H54 (cell line): ENCODE measurements at regions not wholly inside any gene's neighbourhood (a gene's known extent, or its start where the extent isn't known, plus 50 kb on each side); places are given as distances from the start of the nearest gene placed in this dataset.
"Not testable (repeated sequence)": the region's sequence is repeated elsewhere in the genome, so short reads cannot be mapped to it uniquely, and the experiment has no call there.

Source experiments
- DNase-seq: peaks from one replicate; pipeline ENCODE4 v3.0.0; 2011; ENCODE audit warnings: low spot score, mixed read lengths; ENCODE audit not compliant: insufficient read length
- FAIRE-seq: peaks from 3 replicates; lab custom pipeline; 2011; peaks lifted over from hg19 to GRCh38; lab: Jason Lieb, UNC
- POLR2A ChIP-seq: IDR thresholded peaks from 2 replicates; pipeline ENCODE4 v1.6.1; 2011; ENCODE audit warnings: low read depth, mild to moderate bottlenecking, low read length

GRCh38 chr2:166831930-166832329 lies 56.4 kb upstream of the XIRP2 start:
- DNase-seq (no peak), FAIRE-seq (no peak)
- no peak for TF ChIP-seq POLR2A

DNA sequence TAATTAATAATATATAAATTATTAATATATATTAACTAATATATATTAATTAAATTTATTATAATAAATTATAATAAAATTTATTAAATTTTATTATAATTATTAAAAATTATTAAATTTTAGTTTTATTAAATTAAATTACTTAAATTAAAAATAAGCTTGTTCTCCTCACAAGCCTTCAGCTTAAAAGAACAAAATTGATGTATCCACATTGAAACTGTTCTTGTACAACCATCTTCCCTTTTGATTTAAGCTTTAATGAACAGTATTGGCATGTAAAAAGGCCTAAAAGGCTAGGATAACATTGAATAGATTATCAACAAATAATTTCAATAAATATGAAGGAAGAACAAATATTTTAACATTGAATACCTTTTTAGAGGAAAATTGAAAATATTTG lies 62.4 kb upstream of the XIRP2 start:
- DNase-seq: no peak
- TF ChIP-seq POLR2A: no peak
- no peak for FAIRE-seq

GRCh38 chr2:166814335-166814734 lies 73.9 kb upstream of the XIRP2 start:
- FAIRE-seq: no peak
- TF ChIP-seq POLR2A: no peak
- no peak for DNase-seq

DNA sequence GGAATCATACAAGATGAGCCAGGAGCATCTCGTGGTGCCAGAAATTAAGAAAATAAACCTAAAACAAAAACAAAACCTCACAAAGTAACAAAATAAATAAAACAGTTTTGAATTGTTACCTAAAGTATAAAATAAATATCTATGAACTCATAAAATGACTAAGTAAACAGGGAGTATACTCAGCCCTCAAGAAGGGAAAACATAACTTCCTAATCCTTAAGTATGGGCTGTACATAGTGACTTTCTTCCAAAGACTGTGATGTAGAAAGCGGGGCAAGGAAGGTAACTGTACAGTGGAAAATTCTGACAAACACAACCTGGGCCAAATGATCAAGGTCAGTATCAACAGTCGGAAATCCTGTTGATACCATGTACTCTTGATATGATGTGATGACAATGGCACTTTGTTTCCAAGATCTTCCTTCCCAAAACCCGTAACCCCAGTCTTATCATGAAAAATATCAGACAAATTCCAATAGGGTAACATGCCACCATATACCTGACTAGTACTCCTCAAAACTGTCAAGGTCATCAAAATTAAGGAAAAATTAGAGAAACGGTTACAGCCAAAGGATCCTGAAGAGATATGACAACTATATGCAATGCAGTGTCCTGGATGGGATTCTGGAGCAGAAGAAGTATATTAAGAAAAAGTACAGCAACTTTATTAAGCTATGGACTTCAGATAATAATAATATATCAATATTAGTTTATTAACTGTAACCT lies 76.0 kb upstream of the XIRP2 start:
- no peak for FAIRE-seq

DNA sequence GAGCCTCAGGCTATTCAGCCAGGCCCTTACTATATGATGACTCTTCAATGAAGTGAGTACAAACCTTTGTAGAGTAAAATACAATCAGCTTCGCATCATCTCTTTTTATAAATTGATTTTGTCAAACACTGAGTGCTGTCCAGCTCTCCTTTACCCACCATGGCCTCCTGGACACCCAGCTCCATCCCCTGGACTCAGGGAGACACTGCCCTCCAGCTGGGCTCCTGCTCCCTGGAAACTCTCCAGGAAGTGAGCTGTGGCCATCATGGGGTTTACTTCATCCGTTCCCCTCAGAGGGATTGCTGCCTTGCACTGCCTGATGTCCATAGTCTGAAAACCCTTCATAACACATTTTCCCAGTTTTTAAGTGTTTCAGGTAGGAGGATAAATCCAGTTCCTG lies 82.5 kb upstream of the XIRP2 start:
- FAIRE-seq: no peak
- DNase-seq: no peak
- TF ChIP-seq POLR2A: no peak

More for the DNA sequence above, 76.0 kb upstream of the XIRP2 start:
- TF ChIP-seq POLR2A: no peak
- DNase-seq: no peak

- TF ChIP-seq POLR2A: no peak
- DNase-seq (no peak), FAIRE-seq (no peak)
Observed at GRCh38 chr2:166803373-166804000, 84.8 kb upstream of the XIRP2 start.

- no peak for TF ChIP-seq POLR2A
Observed at GRCh38 chr2:166802475-166802874, 85.8 kb upstream of the XIRP2 start.

GRCh38 chr2:166792808-166793207 lies 95.5 kb upstream of the XIRP2 start:
- DNase-seq (no peak), FAIRE-seq (no peak)
- no peak for TF ChIP-seq POLR2A

More at GRCh38 chr2:166802475-166802874, 85.8 kb upstream of the XIRP2 start:
- DNase-seq: no peak
- FAIRE-seq: no peak

DNA sequence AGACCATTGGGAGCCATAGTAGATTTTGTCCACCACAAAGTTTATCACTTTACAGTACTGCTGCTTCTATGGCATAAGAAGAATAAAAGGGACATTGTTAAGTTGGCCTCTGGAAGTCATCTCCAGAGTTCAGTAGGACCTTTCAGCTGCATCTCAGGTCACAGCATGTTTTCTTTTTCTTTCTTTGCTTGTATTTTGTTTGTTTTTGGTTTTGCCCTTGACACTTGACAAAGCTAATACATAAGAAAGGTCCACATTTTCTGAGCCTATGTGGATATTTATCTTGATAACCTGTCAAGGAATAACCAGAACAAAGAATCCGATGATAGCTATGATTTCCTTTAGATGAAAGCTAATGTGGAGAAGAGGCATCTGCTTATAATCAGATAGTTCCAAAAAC lies 101.6 kb upstream of the XIRP2 start:
- no peak for FAIRE-seq
- no peak for TF ChIP-seq POLR2A

DNA sequence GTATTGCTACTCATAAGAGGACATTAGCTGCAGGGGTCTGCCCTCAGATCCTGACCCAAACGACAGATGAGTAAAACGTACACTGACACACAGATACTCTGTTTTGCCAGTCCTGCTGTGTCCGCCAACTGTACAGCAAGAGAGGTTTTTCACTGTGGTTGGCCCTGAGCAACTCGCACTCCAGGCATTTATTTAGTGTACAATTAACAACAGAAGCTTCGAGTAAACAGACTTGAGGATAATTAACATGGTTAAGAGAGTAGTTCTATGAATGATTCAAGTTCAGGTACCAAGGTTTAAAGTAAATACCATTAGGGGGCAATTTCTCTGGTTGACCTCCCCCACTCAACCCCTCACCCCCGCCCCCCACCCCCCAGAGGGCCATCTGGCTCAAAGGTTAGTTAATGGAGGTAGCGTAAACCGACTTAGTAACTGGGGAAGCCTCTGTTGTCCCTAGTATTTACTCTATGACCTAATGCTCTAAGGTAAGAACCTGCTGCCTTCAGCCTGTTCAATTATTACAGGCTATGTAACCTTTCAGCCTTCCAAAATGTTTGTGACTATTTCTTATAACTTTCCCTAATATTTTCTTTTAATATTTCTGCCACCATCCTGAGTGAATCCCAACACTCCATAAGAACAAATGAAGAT lies 103.9 kb upstream of the XIRP2 start:
- no peak for FAIRE-seq
- DNase-seq: no peak
- TF ChIP-seq POLR2A: no peak

More for the DNA sequence above, 101.6 kb upstream of the XIRP2 start:
- no peak for DNase-seq

- TF ChIP-seq POLR2A: no peak
- no peak for DNase-seq
- no peak for FAIRE-seq
Observed at GRCh38 chr2:166775176-166775575, 113.1 kb upstream of the XIRP2 start.

DNA sequence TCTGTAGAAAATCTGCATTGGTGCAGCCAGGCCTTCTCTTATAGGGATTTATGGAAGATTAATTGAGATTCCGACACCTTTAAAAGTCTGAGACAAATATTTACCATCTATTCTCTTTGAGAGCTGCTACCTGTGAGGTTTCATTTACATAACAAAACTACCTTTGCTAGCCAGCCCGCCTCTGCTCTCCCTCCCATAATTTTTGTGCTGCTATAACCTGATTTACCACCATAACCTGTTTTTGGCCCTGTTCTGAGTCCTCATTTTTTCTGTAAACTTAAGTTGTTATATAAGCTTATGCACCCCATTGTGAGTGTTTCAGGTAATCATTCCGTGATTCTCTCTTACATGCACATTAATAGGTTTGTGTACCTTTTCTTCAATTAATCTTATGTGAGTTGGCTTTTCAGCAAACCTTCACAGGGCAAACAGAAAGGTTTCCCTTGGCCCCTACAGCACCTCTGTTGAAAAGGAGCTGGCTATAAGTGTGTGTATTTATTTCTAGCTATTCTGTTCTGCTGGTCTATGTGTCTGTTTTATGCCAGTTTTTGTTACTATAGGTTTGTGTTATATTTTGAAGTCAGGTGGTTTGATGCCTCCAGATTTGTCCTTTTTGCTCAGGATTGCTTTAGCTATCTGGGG lies 114.9 kb upstream of the XIRP2 start:
- DNase-seq (no peak), FAIRE-seq (no peak)
- no peak for TF ChIP-seq POLR2A

DNA sequence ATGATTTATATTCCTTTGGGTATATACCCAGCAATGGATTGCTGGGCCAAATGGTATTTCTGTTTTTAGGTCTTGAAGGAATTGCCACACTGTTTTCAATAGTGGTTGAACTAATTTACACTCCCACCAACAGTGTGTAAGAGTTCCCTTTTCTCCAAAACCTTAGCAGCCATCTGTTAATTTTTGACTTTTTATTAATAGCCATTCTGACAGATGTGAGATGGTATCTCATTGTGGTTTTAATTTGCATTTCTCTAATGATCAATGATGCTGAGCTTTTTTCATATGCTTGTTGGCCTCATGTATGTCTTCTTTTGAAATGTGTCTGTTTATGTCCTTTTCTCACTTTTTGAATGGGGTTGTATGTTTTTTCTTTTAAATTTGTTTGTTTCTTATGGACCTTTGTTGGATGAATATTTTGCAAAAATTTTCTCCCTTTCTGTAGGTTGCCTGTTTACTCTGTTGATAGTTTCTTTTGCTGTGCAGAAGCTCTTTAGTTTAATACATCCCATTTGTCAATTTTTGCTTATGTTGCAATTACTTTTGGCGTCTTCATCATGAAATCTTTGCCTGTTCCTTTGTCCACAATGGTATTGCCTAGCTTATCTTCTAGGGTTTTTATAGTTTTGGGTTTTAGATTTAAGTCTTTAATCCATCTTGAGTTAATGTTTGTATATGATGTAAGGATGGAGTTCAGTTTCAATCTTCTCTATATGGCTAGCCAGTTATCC lies 119.7 kb upstream of the XIRP2 start:
- no peak for FAIRE-seq
- no peak for TF ChIP-seq POLR2A
- DNase-seq: no peak

DNA sequence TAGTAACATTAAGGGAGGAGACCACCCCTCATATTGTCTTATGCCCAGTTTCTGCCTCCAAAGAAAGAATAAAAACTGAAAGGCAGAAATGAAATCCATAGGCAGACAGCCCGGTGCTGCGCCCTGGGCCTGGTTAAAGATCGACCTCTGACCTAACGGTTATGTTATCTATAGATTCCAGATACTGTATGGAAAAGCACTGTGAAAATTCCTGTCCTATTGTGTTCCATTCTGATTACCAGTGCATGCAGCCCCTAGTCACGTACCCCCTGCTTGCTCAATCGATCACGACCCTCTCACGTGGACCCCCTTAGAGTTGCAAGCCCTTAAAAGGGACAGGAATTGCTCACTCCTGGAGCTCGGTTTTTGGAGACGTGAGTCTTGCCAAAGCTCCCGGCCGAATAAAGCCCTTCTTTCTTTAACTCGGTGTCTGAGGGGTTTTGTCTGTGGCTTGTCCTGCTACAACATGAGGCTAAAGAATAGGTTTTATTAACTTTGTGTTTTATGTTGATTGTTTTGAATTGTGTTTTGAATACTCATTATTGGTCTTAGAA lies 121.4 kb upstream of the XIRP2 start:
- DNase-seq, FAIRE-seq: not testable (repeated sequence)
